AG04449 (cell line): ENCODE measurements at regions not wholly inside any gene's neighbourhood (a gene's known extent, or its start where the extent isn't known, plus 50 kb on each side); places are given as distances from the start of the nearest gene placed in this dataset.

Experiments
- CTCF ChIA-PET: fragments of 350-600 bp; formaldehyde crosslinking; extraction: SDS; loops from one replicate; lab custom pipeline; 2021; ENCODE audit warnings: antibody characterized with exemption; lab: Yijun Ruan, JAX
- POLR2A ChIA-PET: fragments of 400-600, 350-600 bp; formaldehyde crosslinking; extraction: SDS; loops from one replicate; lab custom pipeline; 2020; ENCODE audit warnings: antibody characterized with exemption, inconsistent platforms; lab: Yijun Ruan, JAX
- DNase-seq: peaks from one replicate; pipeline ENCODE4 v3.0.0-alpha.2; 2010; ENCODE audit warnings: low read depth, low spot score
- H3K4me3 ChIP-seq: 2 replicates; pipeline ENCODE4 v1.5.1; 2011; ENCODE audit warnings: low read depth, mild to moderate bottlenecking, control low read depth, low read length
- TF ChIP-seq, protein P1 (sequence below): IDR thresholded peaks from one replicate; pipeline ENCODE4 v1.5.1; 2011; ENCODE audit warnings: mild to moderate bottlenecking, moderate library complexity, low read length, control low read depth, inconsistent platforms; ENCODE audit not compliant: insufficient read depth; ENCODE audit errors: missing control alignments

DNA sequence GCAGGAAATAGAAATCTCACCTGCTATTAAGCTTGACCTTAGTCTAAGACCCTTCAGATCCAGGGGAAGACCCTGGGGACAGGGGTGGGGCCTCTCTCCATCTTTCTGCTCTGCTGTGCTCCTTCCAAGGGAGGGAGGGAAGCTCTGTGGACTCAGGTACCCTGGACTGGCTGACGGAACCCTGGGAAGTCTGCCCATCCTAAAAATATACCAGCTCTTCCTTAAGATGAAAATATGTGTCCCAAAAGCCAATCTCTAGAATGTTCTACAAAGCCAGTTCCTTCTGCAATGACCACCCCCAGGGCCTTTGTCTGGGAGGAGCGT lies 73.7 kb downstream of the RTL6 start:
- ChIA-PET POLR2A (no interaction called here), CTCF (no interaction called here)
- H3K4me3 ChIP-seq = no peak overlapping the region
- DNase-seq = no peak
- TF ChIP-seq, protein P1, sequence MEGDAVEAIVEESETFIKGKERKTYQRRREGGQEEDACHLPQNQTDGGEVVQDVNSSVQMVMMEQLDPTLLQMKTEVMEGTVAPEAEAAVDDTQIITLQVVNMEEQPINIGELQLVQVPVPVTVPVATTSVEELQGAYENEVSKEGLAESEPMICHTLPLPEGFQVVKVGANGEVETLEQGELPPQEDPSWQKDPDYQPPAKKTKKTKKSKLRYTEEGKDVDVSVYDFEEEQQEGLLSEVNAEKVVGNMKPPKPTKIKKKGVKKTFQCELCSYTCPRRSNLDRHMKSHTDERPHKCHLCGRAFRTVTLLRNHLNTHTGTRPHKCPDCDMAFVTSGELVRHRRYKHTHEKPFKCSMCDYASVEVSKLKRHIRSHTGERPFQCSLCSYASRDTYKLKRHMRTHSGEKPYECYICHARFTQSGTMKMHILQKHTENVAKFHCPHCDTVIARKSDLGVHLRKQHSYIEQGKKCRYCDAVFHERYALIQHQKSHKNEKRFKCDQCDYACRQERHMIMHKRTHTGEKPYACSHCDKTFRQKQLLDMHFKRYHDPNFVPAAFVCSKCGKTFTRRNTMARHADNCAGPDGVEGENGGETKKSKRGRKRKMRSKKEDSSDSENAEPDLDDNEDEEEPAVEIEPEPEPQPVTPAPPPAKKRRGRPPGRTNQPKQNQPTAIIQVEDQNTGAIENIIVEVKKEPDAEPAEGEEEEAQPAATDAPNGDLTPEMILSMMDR = no peak

DNA sequence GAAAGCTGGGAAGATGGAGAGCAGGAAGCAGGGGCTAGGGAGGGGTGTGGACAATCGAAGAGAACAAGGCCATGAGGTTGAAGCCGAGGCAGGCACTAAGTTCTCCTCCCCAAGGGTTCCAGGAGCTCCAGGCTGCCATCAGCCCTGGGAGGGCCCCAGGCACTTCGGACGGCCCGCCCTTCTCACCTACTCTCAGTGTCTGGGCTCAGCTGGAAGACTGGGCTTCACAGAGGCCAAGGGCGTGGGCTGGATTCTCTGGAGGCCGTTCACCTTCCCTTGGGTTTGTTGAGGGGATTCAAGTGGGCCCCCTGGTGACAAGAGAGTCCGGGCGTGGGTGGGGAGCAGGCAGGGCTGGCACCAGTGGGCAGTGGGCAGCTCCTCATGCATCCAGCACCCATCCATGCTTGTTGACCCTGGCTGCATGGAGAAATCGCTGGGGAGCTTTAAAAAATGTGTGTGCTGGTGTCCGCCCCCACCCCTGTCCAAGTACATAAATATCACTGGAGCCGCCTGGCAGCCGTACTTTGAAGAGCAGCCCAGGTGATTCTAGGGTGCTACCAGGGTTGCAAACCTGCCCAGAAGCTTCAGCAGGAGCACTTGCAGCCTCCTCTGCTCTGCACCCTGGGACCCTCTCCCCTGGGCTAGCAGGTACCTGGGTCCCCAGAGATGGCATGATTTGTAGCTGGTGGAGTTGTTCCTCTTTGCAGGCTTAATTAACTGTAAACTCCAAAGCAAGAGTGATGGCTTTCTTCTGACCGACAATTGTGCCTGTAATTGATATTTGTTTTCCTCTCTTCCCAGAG lies 74.3 kb downstream of the RTL6 start:
- no peak for DNase-seq
- TF ChIP-seq, protein P1 = no peak
- POLR2A ChIA-PET = no interaction called here
- no peak overlapping the region for H3K4me3 ChIP-seq
- CTCF ChIA-PET = no interaction called here

DNA sequence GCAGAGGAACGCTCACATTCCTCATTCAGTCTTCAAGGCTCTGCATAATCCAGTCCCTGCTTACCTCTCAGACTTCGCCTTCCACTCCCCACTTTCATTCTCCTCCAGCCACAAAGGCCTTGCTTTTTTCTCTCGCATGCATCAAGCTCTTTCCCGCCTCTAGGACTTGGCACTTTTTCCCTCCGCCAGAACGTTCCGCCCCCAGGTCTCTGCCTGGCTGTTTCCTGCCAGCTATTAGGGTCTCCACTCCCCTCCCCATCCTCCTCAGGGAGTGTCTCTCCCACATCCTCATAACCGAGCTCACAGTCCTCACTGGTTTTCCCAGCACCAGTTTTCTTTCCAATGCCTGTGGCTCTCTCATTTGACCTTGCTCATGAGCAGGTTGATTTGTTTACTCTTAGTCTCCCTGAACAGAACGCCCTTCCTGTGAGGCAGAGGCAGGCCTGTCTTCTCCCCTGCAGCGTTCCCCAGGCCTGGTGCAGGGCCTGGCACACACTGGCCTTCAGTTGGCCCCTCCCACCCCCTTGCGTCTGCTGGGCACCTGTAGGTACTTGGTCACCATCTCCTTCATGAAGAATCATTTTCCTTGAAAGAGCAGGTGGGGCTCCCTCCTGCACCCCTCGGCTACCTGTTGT lies 75.2 kb downstream of the RTL6 start:
- DNase-seq = no peak
- ChIA-PET POLR2A (no interaction called here), CTCF (no interaction called here)
- TF ChIP-seq, protein P1 = no peak
- H3K4me3 ChIP-seq = no peak overlapping the region

DNA sequence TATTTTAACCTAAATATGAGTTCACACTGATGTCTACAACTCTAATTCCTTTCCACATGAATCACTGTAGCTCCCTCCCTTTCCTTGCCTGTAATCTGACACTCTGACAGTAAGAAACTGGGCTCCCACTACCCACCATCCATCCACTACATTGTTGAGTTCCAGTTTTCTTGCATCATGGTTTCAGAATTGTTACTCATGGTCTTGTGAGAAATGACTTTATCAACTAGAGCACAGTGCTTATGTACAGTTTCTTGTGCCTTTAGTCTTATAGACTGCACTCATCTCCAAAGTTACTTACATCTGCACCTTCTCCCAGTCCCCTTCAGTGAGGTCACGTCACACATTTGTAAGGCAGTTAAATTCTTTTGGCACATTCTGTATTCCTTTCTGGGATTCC lies 78.6 kb downstream of the RTL6 start:
- TF ChIP-seq, protein P1 = no peak
- DNase-seq = no peak
- ChIA-PET POLR2A (no interaction called here), CTCF (no interaction called here)
- no peak overlapping the region for H3K4me3 ChIP-seq

DNA sequence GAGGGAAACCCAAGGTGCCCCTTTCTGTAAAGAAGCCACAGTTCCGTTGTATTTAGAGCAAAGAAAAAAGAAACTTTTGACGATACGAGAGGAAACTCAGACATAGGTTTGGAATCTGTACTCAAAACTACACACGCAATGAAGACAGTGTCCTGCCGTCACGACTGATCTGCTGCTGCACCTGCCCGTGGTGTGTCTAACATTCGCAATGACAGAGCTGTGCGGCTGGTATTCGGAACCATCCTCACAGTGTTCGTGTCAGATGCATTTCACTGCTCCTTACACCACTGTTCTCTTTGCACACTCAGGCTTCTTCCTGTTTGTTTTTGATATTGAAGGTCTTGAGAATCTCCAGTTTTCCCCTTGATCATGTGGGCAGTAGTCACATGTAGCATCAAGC lies 84.8 kb downstream of the RTL6 start:
- CTCF ChIA-PET = no interaction called here
- no peak for DNase-seq

GRCh38 chr22:44412136-44412731 lies 85.8 kb downstream of the RTL6 start:
- DNase-seq = no peak
- no peak overlapping the region for H3K4me3 ChIP-seq
- CTCF ChIA-PET = no interaction called here
- TF ChIP-seq, protein P1 = no peak
- POLR2A ChIA-PET = no interaction called here

More for the DNA sequence above, 84.8 kb downstream of the RTL6 start:
- POLR2A ChIA-PET = no interaction called here
- no peak overlapping the region for H3K4me3 ChIP-seq
- TF ChIP-seq, protein P1 = no peak
